ENCODE measurements at regions not wholly inside any gene's neighbourhood (a gene's known extent, or its start where the extent isn't known, plus 50 kb on each side); places are given as distances from the start of the nearest gene placed in this dataset.

- TF ChIP-seq ZFX (IDR thresholded peaks at IDR 0.05) (no peak), CTCF (conservative IDR thresholded peaks at IDR 0.05) (no peak)
- no peak overlapping the region for H3K27ac ChIP-seq
Measured at GRCh38 chr21:15282665-15283064, 217.9 kb upstream of the NRIP1 start.

- TF ChIP-seq CTCF (conservative IDR thresholded peaks at IDR 0.05) (no peak), ZFX (IDR thresholded peaks at IDR 0.05) (no peak)
- H3K27ac ChIP-seq: peak overlapping the region; percentile 58; the same call in 1 of the 2 replicates
Measured at GRCh38 chr21:15283138-15283537, 218.3 kb upstream of the NRIP1 start.

GRCh38 chr21:15283789-15284188 lies 219.0 kb upstream of the NRIP1 start:
- peak overlapping the region; percentile 58; the same call in 1 of the 2 replicates for H3K27ac ChIP-seq
- TF ChIP-seq CTCF (conservative IDR thresholded peaks at IDR 0.05) (no peak), ZFX (IDR thresholded peaks at IDR 0.05) (no peak)

GRCh38 chr21:15285556-15285955 lies 220.8 kb upstream of the NRIP1 start:
- H3K27ac ChIP-seq: no peak overlapping the region
- TF ChIP-seq ZFX (IDR thresholded peaks at IDR 0.05): no peak
- TF ChIP-seq CTCF (conservative IDR thresholded peaks at IDR 0.05): no peak

- no peak for TF ChIP-seq ZFX (IDR thresholded peaks at IDR 0.05)
- no peak for TF ChIP-seq CTCF (conservative IDR thresholded peaks at IDR 0.05)
- H3K27ac ChIP-seq: no peak overlapping the region
Measured at GRCh38 chr21:15289246-15289645, 224.4 kb upstream of the NRIP1 start.

- no peak for TF ChIP-seq CTCF (conservative IDR thresholded peaks at IDR 0.05)
- TF ChIP-seq ZFX (IDR thresholded peaks at IDR 0.05): no peak
Measured at GRCh38 chr21:15289896-15290841, 225.4 kb upstream of the NRIP1 start.

GRCh38 chr21:15291621-15292266 lies 226.9 kb upstream of the NRIP1 start:
- H3K27ac ChIP-seq: no peak overlapping the region
- TF ChIP-seq CTCF (conservative IDR thresholded peaks at IDR 0.05) (no peak), ZFX (IDR thresholded peaks at IDR 0.05) (no peak)

More at GRCh38 chr21:15289896-15290841, 225.4 kb upstream of the NRIP1 start:
- no peak overlapping the region for H3K27ac ChIP-seq

Measured in C4-2B (cell line).